GM12878 (cell line): ENCODE measurements at regions not wholly inside any gene's neighbourhood (a gene's known extent, or its start where the extent isn't known, plus 50 kb on each side); places are given as distances from the start of the nearest gene placed in this dataset.

Source experiments
- ATAC-seq: fragments of 200-7000 bp; cut with Tn5 transposase; 3 replicates; pipeline ENCODE4 v1.9.1; 2020; ENCODE audit warnings: mild to moderate bottlenecking, moderate library complexity
- BruUV-seq: library from RNA; stranded (reverse); fragments of 400-500 nt; replicated peaks from 2 replicates; lab custom pipeline; 2021; lab: Mats Ljungman, UMichigan
- CTCF ChIA-PET: fragments of 300-600 bp; sonication (Branson Sonifier 250); formaldehyde crosslinking; extraction: SDS; loops from one replicate; lab custom pipeline; 2021; ENCODE audit warnings: inconsistent platforms; lab: Yijun Ruan, JAX
- POLR2A ChIA-PET: fragments of 350-600 bp; formaldehyde crosslinking; extraction: SDS; loops from one replicate; lab custom pipeline; 2021; ENCODE audit warnings: inconsistent platforms; lab: Charles Lee
- RAD21 ChIA-PET: fragments of 300-600 bp; sonication (Branson Sonifier 250); formaldehyde crosslinking; loops from one replicate; lab custom pipeline; 2023; ENCODE audit warnings: antibody characterized with exemption; ENCODE audit not compliant: unreplicated experiment; lab: Charles Lee
- SMC1A ChIA-PET: fragments of 300-600 bp; sonication (Branson Sonifier 250); formaldehyde crosslinking; loops from one replicate; lab custom pipeline; 2023; ENCODE audit not compliant: unreplicated experiment, uncharacterized antibody; lab: Charles Lee
- DNase-seq: peaks from one replicate; pipeline ENCODE4 v3.0.0-alpha.2; 2011; ENCODE audit warnings: low read depth, low spot score
- FAIRE-seq: peaks from 3 replicates; lab custom pipeline; 2011; peaks lifted over from hg19 to GRCh38; lab: Jason Lieb, UNC
- H2AFZ ChIP-seq: 2 replicates; pipeline ENCODE4 v1.6.0; 2011; ENCODE audit warnings: low read depth, low read length, control low read depth; ENCODE audit not compliant: control insufficient read depth
- H3K27ac ChIP-seq: 2 replicates; pipeline ENCODE4 v1.5.1; 2011; ENCODE audit warnings: control low read depth; ENCODE audit not compliant: control insufficient read depth, insufficient read depth
- H3K27me3 ChIP-seq, 2 experiments: replicated peaks in 1 of 2; 2 replicates each; pipeline versions ENCODE4 v1.6.0 to v1.6.1; 2011; ENCODE audit warnings: low read length in 1 of 2; ENCODE audit not compliant: control insufficient read depth in 2 of 2, insufficient read depth in 2 of 2
- H3K36me3 ChIP-seq, 2 experiments: 2 replicates each; pipeline ENCODE4 v1.5.1; 2011; ENCODE audit warnings: low read length in 1 of 2; ENCODE audit not compliant: control insufficient read depth in 2 of 2, insufficient read depth in 2 of 2
- H3K4me1 ChIP-seq: 2 replicates; pipeline ENCODE4 v1.6.1; 2011; ENCODE audit warnings: mild to moderate bottlenecking, low read length, moderate library complexity, mixed read lengths; ENCODE audit not compliant: control insufficient read depth, insufficient read depth
- H3K4me2 ChIP-seq: 2 replicates; pipeline ENCODE4 v1.6.0; 2011; ENCODE audit warnings: control low read depth; ENCODE audit not compliant: control insufficient read depth, insufficient read depth
- H3K4me3 ChIP-seq: fragments of 200-600 bp; sonication (generic); 2 replicates; pipeline ENCODE4 v1.5.1; 2016
- H3K79me2 ChIP-seq: 2 replicates; pipeline ENCODE4 v1.6.0; 2011; ENCODE audit warnings: low read length; ENCODE audit not compliant: control insufficient read depth, insufficient read depth
- H3K9ac ChIP-seq: 2 replicates; pipeline ENCODE4 v1.8.0; 2011; ENCODE audit warnings: low read length, control low read depth, mixed read lengths; ENCODE audit not compliant: control insufficient read depth, insufficient read depth
- H3K9me3 ChIP-seq: replicated peaks from 3 replicates; pipeline ENCODE4 v1.5.1; 2011; ENCODE audit warnings: mild to moderate bottlenecking, low read length; ENCODE audit not compliant: control insufficient read depth, insufficient read depth
- H4K20me1 ChIP-seq: 2 replicates; pipeline ENCODE4 v1.6.0; 2011; ENCODE audit not compliant: control insufficient read depth, insufficient read depth
- BCL11A ChIP-seq: IDR thresholded peaks from 2 replicates; pipeline ENCODE4 v1.6.1; 2011; ENCODE audit warnings: low read depth, low read length
- ELK1 ChIP-seq: IDR thresholded peaks from 2 replicates; pipeline ENCODE4 v1.6.1; 2012; ENCODE audit warnings: low read depth, low read length, improper control_type of control experiment
- ESRRA ChIP-seq: IDR thresholded peaks from 2 replicates; pipeline ENCODE4 v1.6.1; 2012; ENCODE audit warnings: mild to moderate bottlenecking, low read length, improper control_type of control experiment
- ETV6 ChIP-seq, 2 experiments: fragments of 450-650 bp in 1 of 2; IDR thresholded peaks in 1 of 2; conservative IDR thresholded peaks in 1 of 2; 2 replicates each; pipeline ENCODE4 v1.6.1; 2014; ENCODE audit warnings: antibody characterized with exemption in 1 of 2, borderline replicate concordance in 1 of 2, low read depth in 1 of 2, mild to moderate bottlenecking in 1 of 2, moderate library complexity in 1 of 2
- KDM1A ChIP-seq: fragments of 200-600 bp; sonication (generic); IDR thresholded peaks from 2 replicates; pipeline ENCODE4 v1.6.1; 2016; ENCODE audit warnings: borderline replicate concordance
- NKRF ChIP-seq: fragments of 450-650 bp; conservative IDR thresholded peaks from 2 replicates; pipeline ENCODE4 v1.6.1; 2017; ENCODE audit warnings: mild to moderate bottlenecking, moderate library complexity
- POU2F2 ChIP-seq: IDR thresholded peaks from 3 replicates; pipeline ENCODE4 v1.6.1; 2011; ENCODE audit warnings: low read depth, mild to moderate bottlenecking, low read length, borderline replicate concordance
- STAT3 ChIP-seq: IDR thresholded peaks from 2 replicates; pipeline ENCODE4 v1.6.1; 2011; ENCODE audit warnings: low read depth, low read length, improper control_type of control experiment
- SUPT20H ChIP-seq: IDR thresholded peaks from 2 replicates; pipeline ENCODE4 v1.6.1; 2011; ENCODE audit warnings: low read depth, mild to moderate bottlenecking, low read length, moderate library complexity, borderline replicate concordance; ENCODE audit not compliant: control insufficient read depth
- WRNIP1 ChIP-seq: IDR thresholded peaks from 2 replicates; pipeline ENCODE4 v1.6.1; 2011; ENCODE audit warnings: low read depth, low read length, improper control_type of control experiment, borderline replicate concordance
- WGBS: methylation state at CpG from one replicate; pipeline ENCODE4 v1.1.6; 2016; ENCODE audit warnings: low lambda C conversion rate; ENCODE audit not compliant: insufficient replicate concordance, insufficient coverage; ENCODE audit errors: missing lambda C conversion rate; 5-methylcytosine and 5-hydroxymethylcytosine counted together
- in situ Hi-C: fragments of 300-500 bp; cut with MboI; formaldehyde crosslinking; loops from 9 replicates; pipeline ENCODE4 v1.14.3; 2018; ENCODE audit warnings: mixed read lengths
- intact Hi-C: fragments of 100-400 bp; cut with micrococcal nuclease; formaldehyde crosslinking; loops from one replicate; pipeline ENCODE4 v1.14.2; 2022; ENCODE audit not compliant: unreplicated experiment

DNA sequence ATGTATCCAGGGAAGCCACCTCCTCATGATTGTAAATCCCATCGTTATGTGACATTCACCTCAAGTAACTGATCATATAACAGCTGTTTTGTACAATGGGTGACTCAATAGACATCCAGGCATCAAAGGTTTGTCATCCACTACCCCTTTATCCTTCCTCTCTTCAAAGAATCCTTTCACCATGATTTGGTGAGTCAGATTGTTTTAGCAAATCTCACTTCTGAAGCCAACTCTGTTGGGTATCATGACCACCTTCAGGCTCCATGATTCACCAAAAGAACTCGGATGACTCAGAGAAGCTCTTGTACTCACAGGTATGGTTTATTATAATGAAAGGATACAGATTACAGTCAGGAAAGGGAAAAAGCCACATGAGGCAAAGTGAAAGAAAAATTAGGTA, 132.1 kb downstream of the PWWP3B start:
- Histone ChIP-seq H3K9ac (no peak overlapping the region), H3K4me3 (no peak overlapping the region)
- TF ChIP-seq ELK1 = no peak
- no peak for TF ChIP-seq STAT3
- no peak for TF ChIP-seq SUPT20H
- no peak for TF ChIP-seq BCL11A
- no peak for TF ChIP-seq POU2F2
- TF ChIP-seq ETV6 (conservative IDR thresholded peaks at IDR 0.05 in 1 of 2, IDR thresholded peaks at IDR 0.05 in 1 of 2; ENCODE audit: borderline replicate concordance in 1 of 2, low read depth in 1 of 2) = no peak
- no peak for TF ChIP-seq WRNIP1
- no peak for TF ChIP-seq KDM1A
- no peak for TF ChIP-seq NKRF
- TF ChIP-seq ESRRA = no peak
- TF ChIP-seq, all 136 proteins: peak for 0
- ChIA-PET CTCF (no interaction called here), RAD21 (no interaction called here), SMC1A (no interaction called here), POLR2A (no interaction called here)
- intact Hi-C loops = no loop called here
- no peak for FAIRE-seq
- H3K79me2 ChIP-seq = no peaks in the 10 kb centered on the region
- 8% methylated on average over 2 of the region's 2 CpGs for WGBS
- no TSS peak for BruUV-seq
- H3K4me2 ChIP-seq = no peak overlapping the region
- in situ Hi-C loops = no loop called here
- no peaks in the 10 kb centered on the region for H3K4me1 ChIP-seq
- no peaks in the 10 kb centered on the region for H3K9me3 ChIP-seq
- no peak overlapping the region for H3K27ac ChIP-seq
- H3K27me3 ChIP-seq = no peaks in the 10 kb centered on the region
- no peaks in the 10 kb centered on the region for H4K20me1 ChIP-seq
- H2AFZ ChIP-seq = no peak overlapping the region
- DNase-seq = no peak
- H3K36me3 ChIP-seq = no peaks in the 10 kb centered on the region
- ATAC-seq = no peak
